DND-41 (cell line): ENCODE measurements at regions not wholly inside any gene's neighbourhood (a gene's known extent, or its start where the extent isn't known, plus 50 kb on each side); places are given as distances from the start of the nearest gene placed in this dataset.

Experiments
- EZH2 ChIP-seq: IDR thresholded peaks from 3 replicates; pipeline ENCODE4 v1.6.1; 2012; ENCODE audit warnings: borderline replicate concordance, low read depth, mild to moderate bottlenecking, moderate library complexity, low read length, inconsistent platforms; ENCODE audit not compliant: severe bottlenecking
- TF ChIP-seq, protein P1 (sequence below): IDR thresholded peaks from 2 replicates; pipeline ENCODE4 v1.5.1; 2012; ENCODE audit warnings: borderline replicate concordance, low read length, moderate library complexity, mild to moderate bottlenecking; ENCODE audit not compliant: poor library complexity, severe bottlenecking; ENCODE audit errors: extremely low read depth

GRCh38 chr9:7332780-7333179, 466.8 kb downstream of the DMAC1 start:
- TF ChIP-seq, protein P1, sequence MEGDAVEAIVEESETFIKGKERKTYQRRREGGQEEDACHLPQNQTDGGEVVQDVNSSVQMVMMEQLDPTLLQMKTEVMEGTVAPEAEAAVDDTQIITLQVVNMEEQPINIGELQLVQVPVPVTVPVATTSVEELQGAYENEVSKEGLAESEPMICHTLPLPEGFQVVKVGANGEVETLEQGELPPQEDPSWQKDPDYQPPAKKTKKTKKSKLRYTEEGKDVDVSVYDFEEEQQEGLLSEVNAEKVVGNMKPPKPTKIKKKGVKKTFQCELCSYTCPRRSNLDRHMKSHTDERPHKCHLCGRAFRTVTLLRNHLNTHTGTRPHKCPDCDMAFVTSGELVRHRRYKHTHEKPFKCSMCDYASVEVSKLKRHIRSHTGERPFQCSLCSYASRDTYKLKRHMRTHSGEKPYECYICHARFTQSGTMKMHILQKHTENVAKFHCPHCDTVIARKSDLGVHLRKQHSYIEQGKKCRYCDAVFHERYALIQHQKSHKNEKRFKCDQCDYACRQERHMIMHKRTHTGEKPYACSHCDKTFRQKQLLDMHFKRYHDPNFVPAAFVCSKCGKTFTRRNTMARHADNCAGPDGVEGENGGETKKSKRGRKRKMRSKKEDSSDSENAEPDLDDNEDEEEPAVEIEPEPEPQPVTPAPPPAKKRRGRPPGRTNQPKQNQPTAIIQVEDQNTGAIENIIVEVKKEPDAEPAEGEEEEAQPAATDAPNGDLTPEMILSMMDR, result no peak
- no peak for TF ChIP-seq EZH2
